GM12874 (cell line): ENCODE measurements at regions not wholly inside any gene's neighbourhood (a gene's known extent, or its start where the extent isn't known, plus 50 kb on each side); places are given as distances from the start of the nearest gene placed in this dataset.

Source experiments
- CTCF ChIP-seq: IDR thresholded peaks from 2 replicates; pipeline ENCODE4 v1.5.1; 2011; ENCODE audit warnings: low read depth, mild to moderate bottlenecking, control low read depth, low read length, moderate library complexity; ENCODE audit not compliant: insufficient read depth

- TF ChIP-seq CTCF: no peak
Measured at GRCh38 chr4:71976523-71976922, 55.3 kb upstream of the NPFFR2 start.

- no peak for TF ChIP-seq CTCF
Measured at GRCh38 chr4:71978210-71978835, 53.5 kb upstream of the NPFFR2 start.

GRCh38 chr4:71980976-71981375 lies 50.8 kb upstream of the NPFFR2 start:
- TF ChIP-seq CTCF: no peak
